Endothelial cell of hepatic sinusoid (primary cell): ENCODE measurements at regions not wholly inside any gene's neighbourhood (a gene's known extent, or its start where the extent isn't known, plus 50 kb on each side); places are given as distances from the start of the nearest gene placed in this dataset.

ENCODE experiments used
- in situ Hi-C: cut with HindIII; loops from 2 replicates; pipeline ENCODE4 v1.10.0; 2017; ENCODE audit warnings: low sequenced_read_pairs

- in situ Hi-C loops = no loop called here
Observed at GRCh38 chr15:36481156-36481555, 98.3 kb upstream of the CDIN1 start.

- in situ Hi-C loops = no loop called here
Observed at GRCh38 chr15:36483409-36483808, 96.0 kb upstream of the CDIN1 start.

GRCh38 chr15:36484038-36484778, 95.2 kb upstream of the CDIN1 start:
- in situ Hi-C loops = no loop called here

GRCh38 chr15:36491912-36492311, 87.5 kb upstream of the CDIN1 start:
- in situ Hi-C loops = no loop called here

- in situ Hi-C loops = no loop called here
Observed at GRCh38 chr15:36495456-36495991, 83.9 kb upstream of the CDIN1 start.

GRCh38 chr15:36497901-36498300, 81.5 kb upstream of the CDIN1 start:
- in situ Hi-C loops = no loop called here

GRCh38 chr15:36498401-36498800, 81.0 kb upstream of the CDIN1 start:
- in situ Hi-C loops = no loop called here

- in situ Hi-C loops = no loop called here
Observed at GRCh38 chr15:36498916-36499315, 80.5 kb upstream of the CDIN1 start.

GRCh38 chr15:36499412-36500389, 79.7 kb upstream of the CDIN1 start:
- in situ Hi-C loops = no loop called here

- in situ Hi-C loops = no loop called here
Observed at GRCh38 chr15:36501063-36501678, 78.3 kb upstream of the CDIN1 start.

- in situ Hi-C loops = no loop called here
Observed at GRCh38 chr15:36502509-36502908, 76.9 kb upstream of the CDIN1 start.

GRCh38 chr15:36506733-36507356, 72.6 kb upstream of the CDIN1 start:
- in situ Hi-C loops = no loop called here

- in situ Hi-C loops = no loop called here
Observed at GRCh38 chr15:36507458-36507857, 72.0 kb upstream of the CDIN1 start.

GRCh38 chr15:36511594-36511993, 67.8 kb upstream of the CDIN1 start:
- in situ Hi-C loops = no loop called here

- in situ Hi-C loops = no loop called here
Observed at GRCh38 chr15:36517758-36518157, 61.7 kb upstream of the CDIN1 start.

GRCh38 chr15:36519067-36519466, 60.4 kb upstream of the CDIN1 start:
- in situ Hi-C loops = no loop called here

- in situ Hi-C loops = no loop called here
Observed at GRCh38 chr15:36525430-36525829, 54.0 kb upstream of the CDIN1 start.

- in situ Hi-C loops = no loop called here
Observed at GRCh38 chr15:36527235-36528162, 51.9 kb upstream of the CDIN1 start.

GRCh38 chr15:36529296-36530011, 50.0 kb upstream of the CDIN1 start:
- in situ Hi-C loops = no loop called here
